ENCODE measurements at regions not wholly inside any gene's neighbourhood (a gene's known extent, or its start where the extent isn't known, plus 50 kb on each side); places are given as distances from the start of the nearest gene placed in this dataset.
"Not testable (repeated sequence)": the region's sequence is repeated elsewhere in the genome, so short reads cannot be mapped to it uniquely, and the experiment has no call there.

DNA sequence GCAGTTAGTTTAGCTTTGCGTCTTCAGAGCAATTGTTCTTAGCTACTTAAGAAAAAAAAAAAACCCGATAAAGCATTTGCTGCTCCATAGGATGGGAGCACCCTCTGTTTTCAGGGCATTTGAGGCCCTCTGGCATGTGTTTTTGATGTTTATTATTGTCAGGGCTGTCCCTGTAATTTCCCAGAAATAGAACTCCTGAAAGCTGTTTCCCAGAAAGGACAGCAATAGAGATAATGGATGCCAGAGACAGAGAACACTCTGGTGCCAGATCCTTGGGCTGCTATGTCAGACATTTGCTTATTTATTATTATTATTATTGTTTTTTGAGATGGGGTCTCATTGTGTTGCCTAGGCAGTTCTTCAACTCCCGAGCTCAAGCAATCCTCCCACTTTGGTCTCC, 201.3 kb downstream of the ALG10 start:
- no peak for DNase-seq (ENCODE audit: low spot score)

DNA sequence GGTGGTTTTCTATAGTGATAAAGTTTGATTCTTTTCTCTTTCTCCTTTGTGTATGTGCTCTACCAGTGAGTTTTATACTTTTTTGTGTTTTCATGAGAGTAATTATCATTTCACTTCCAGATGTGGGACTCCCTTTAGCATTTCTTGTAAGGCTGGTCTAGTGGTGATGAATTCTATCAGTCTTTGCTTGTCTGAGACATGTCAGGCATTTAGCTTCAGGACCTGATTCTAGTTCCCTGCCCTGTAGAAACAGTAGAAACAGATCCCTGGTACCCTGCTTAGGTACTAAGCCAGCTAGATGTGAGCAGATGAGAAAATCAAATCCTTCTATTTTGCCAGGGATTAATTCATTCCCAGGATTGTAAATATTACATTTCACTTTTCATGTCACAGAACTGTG, 203.7 kb downstream of the ALG10 start:
- not testable (repeated sequence) for DNase-seq (ENCODE audit: low spot score)

DNA sequence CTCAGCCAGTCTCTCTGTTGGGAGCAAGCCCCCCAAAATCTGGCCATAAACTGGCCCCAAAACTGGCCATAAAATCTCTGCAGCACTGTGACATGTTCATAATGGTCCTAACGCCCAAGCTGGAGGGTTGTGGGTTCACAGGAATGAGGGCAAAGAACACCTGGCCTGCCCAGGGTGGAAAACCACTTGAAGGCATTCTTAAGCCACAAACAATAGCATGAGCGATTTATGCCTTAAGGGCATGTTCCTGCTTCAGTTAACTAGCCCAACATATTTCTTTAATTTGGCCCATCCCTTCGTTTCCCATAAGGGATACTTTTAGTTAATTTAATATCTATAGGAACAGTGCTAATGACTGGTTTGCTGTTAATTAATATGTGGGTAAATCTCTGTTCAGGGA, 205.8 kb downstream of the ALG10 start:
- not testable (repeated sequence) for DNase-seq (ENCODE audit: low spot score)

DNA sequence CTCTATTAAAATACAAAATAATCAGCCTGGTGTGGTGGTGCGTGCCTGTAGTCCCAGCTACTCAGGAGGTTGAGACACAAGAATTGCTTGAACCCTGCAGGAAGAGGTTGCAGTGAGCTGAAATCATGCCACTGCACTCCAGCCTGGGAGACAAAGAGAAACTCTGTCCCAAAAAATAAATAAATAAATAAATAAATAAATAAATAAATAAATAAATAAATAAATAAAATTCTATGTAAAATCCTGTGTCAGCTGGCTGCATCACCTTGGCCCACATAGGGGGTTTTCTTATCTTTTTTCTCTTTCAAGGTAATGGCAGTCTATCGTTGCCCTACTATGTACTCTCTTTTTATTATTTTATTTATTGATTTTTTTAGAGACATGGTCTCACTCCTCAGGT, 206.7 kb downstream of the ALG10 start:
- not testable (repeated sequence) for DNase-seq (ENCODE audit: low spot score)

DNA sequence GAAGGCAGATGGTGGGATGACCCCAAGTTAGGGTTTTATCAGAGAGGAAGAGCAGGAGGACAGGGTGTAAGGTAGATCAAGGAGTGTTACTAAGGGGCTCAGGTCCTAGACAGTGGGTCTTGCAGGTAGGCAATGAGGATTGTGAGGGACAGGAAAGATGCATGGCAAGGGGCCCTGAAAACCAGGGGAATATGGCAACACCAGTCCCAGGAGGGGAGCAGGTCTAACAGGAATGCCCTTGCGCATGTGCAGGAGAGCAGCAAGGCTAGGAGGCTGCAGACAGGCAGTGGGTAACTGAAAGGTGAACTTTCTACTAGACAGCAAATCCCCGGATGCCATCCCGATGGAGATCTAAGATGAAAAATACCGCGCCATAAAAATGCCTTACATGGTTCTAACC, 211.3 kb downstream of the ALG10 start:
- no peak for DNase-seq (ENCODE audit: low spot score)

DNA sequence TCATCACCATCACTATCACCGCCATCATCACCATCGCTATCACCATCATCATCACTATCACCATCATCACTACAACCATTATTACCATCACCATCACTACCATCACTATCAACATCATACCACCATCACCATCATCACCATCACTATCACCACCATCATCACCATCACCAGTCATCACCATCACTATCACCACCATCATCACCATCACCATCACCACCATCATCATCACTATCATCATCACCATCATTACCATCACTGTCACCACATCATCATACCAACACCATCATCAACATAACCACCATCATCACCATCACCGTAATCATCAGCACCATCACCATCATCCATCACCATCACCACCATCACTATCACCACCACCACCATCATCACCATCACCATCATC, 213.8 kb downstream of the ALG10 start:
- no peak for DNase-seq (ENCODE audit: low spot score)

DNA sequence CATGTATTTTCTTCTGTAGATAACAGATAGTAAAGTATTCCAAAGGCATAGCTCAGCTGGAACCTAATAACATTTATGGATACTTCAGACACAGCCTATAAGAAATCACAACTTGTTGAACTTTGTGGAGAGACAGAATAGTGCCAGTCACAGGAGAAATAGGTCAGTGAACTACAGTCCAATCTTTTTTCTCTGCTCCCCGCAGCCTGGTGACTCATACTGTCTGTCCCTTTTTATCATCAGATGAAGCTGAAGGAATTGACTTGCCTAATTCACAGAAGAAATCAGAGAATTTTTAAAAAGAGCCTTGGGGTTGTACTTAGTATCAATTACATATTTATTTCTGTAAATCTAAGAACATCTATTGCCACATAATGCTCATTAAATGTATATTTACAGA, 222.3 kb downstream of the ALG10 start:
- no peak for DNase-seq (ENCODE audit: low spot score)

DNA sequence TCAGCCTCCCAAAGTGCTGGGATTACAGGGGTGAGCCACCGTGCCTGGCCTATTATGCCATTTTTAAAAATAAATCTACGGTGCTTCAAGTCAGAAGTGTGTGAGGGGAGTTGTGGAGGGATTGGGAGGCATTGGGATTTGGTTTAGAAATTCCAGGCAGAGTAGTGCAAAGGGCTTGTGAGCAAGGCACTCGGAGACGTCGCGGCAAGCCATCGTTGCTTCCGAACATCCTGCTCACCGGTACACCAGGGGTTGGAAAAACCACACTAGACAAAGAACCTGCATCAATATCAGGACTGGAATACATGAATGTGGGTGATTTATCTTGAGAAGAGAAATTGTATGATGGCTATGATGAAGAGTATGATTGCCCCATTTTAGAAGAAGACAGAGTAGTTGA, 227.0 kb downstream of the ALG10 start:
- no peak for DNase-seq (ENCODE audit: low spot score)

DNA sequence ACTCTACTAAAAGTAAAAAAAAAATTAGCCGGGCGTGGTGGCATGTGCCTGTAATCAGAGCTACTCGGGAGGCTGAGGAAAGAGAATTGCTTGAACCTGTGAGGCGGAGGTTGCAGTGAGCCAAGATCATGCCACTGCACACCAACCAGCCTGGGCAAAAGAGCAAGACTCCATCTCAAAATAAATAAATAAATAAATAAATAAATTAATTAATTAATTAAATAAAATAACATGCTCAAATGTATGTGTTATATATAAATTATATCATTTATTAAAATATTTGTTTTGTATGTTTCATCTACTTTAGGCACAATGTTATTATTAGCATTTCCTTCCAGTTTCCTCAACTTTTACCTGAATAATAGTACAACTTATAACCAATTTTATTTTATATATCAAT, 229.6 kb downstream of the ALG10 start:
- not testable (repeated sequence) for DNase-seq (ENCODE audit: low spot score)

DNA sequence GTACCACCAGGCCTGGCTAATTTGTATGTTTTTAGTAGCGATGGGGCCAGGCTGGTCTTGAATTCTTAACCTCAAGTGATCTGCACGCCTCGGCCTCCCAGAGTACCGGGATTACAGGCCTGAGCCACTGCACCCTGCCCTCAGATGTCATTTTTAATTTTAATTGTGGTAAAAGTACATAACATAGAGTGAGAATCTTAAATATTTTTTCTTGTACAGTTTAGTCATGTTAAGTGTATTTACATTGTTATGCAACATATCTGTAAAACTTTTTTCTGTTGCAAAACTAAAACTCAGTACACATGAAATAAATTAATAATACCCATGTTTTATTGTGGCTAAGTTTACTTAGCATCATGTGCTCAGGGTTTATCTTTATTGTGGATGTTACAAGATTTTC, 231.4 kb downstream of the ALG10 start:
- no peak for DNase-seq (ENCODE audit: low spot score)

DNA sequence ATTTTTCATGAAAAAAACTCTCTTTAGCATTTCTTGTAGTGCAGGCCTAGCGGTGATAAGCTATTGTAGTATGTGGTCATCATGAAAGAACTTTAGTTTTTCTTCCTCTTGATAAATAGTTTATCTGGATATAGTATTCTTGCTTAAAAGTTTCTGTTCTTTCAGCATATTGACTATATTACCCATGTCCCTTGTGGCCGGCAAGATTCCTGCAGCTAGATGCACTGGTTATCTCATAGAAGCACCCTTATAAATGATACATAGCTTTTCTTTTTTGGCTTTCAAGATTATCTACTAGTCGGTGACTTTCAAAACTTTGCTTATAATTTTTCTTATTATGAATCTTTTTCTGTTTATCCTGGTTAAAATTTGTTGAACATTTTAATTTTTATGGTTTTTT, 234.8 kb downstream of the ALG10 start:
- no peak for DNase-seq (ENCODE audit: low spot score)

DNA sequence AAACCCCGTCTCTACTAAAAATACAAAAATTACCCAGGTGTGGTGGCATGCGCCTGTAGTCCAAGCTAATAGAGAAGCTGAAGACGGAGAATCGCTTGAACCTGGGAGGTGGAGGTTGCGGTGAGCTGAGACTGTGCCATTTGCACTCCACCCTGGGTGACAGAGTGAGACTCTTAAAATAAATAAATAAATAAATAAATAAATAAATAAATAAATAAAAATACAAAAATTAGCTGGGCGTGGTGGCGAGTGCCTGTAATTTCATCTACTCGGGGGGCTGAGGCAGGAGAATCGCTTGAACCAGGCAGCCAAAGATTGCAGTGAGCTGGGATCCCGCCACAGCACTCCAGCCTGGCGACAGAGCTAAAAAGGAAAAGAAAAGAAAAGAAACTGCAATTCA, 239.8 kb downstream of the ALG10 start:
- not testable (repeated sequence) for DNase-seq (ENCODE audit: low spot score)

DNA sequence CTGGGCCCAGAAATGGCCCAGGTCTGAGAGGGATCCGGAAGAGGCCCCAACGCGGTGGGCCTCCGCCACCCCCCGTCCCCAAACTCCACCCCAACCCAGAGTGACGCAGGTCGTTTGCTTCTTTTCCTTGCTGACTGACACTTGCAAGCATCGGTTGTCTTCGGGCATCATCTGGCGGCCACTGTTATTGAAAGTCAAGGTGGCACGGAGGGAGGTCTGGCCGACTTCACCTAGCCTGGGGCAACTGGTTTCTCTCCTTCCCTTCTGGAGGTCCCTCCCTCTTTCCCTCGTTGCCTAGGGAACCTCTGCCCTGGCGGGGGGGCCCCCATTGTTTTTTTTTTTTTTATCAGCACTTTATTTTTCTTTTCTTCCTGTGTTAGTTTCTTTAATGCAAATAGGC, 241.8 kb downstream of the ALG10 start:
- no peak for DNase-seq (ENCODE audit: low spot score)

DNA sequence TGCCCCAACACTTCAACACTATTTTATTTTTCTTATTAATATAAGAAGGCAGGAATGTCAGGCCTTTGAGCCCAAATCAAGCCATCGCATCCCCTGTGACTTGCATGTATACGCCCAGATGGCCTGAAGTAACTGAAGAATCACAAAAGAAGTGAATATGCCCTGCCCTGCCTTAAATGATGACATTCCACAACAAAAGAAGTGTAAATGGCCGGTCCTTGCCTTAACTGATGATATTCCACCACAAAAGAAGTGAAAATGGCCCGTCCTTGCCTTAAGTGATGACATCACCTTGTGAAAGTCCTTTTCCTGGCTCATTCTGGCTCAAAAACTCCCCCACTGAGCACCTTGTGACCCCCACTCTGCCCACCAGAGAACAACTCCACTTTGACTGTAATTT, 251.4 kb downstream of the ALG10 start:
- not testable (repeated sequence) for DNase-seq (ENCODE audit: low spot score)

DNA sequence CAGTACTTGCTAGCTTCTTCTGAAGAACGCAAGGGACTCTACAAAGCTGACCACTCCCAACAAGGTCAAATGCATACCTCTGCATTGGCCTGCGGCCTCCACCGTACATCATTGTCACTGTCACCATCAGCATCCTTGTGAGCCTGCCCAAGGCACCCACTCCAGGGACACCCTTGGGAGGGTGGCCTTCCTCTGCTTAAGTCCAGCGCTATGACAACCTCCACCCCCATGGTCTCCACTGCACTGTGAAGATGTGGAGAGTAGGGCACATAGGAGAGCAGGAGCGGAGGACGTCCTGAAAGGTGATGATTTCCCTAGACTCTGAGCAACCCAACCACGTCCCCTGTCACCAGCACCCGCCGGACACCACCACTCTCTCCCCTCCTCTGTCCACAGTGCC, 252.8 kb downstream of the ALG10 start:
- peak; percentile 6 for DNase-seq (ENCODE audit: low spot score)

DNA sequence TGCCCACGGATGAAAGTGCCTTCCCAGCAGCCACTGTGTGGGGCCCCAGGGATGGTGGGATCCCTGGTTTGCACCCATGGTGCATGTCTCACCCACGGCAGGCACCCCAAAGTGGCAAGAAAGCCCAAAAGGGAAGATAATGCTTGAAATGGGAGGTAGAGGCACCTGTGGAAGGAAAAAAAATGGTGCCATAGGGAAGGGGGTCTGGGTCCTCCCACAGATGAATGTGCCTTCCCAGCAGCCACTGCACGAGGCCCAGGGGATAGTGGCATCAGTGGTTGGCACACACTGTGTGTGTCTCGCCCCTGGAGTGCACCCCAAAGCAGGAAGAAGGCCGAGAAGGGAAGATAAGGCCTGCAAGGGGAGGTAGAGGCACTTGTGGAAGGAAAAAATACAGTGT, 264.2 kb downstream of the ALG10 start:
- DNase-seq (ENCODE audit: low spot score): no peak

DNA sequence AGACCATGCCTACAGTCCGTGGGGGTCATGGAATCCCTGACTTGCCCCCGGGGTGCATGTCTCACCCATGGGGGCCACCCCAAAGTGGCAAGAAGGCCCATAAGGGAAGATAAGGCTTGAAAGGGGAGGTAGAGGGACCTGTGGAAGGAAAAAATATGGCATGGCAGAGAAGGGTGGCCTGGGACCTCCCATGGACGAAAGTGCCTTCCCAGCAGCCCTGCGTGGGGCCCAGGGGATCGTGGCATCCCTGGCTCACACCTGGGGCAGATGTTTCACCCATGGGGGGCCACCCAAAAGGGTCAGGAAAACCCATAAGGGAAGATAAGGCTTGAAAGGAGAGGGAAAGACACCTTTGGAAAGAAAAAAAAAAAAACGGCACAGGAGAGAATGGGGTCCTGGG, 264.6 kb downstream of the ALG10 start:
- no peak for DNase-seq (ENCODE audit: low spot score)

DNA sequence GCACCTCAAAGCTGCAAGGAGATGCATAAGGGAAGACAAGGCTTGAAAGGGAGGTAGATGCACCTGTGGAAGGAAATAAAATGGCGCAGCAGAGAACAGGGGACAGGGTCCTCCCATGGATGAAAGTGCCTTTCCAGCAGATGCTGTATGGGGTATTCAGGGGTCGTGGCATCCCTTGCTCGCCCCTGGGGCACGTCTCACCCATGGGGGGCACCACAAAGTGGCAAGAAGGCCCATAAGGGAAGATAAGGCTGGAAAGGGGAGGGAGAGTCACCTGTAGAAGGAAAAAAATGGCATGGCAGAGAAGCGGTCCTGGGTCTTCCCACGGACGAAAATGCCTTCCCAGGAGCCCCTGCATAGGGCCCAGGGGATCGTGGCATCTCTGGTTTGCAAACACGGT, 265.1 kb downstream of the ALG10 start:
- DNase-seq (ENCODE audit: low spot score): no peak

DNA sequence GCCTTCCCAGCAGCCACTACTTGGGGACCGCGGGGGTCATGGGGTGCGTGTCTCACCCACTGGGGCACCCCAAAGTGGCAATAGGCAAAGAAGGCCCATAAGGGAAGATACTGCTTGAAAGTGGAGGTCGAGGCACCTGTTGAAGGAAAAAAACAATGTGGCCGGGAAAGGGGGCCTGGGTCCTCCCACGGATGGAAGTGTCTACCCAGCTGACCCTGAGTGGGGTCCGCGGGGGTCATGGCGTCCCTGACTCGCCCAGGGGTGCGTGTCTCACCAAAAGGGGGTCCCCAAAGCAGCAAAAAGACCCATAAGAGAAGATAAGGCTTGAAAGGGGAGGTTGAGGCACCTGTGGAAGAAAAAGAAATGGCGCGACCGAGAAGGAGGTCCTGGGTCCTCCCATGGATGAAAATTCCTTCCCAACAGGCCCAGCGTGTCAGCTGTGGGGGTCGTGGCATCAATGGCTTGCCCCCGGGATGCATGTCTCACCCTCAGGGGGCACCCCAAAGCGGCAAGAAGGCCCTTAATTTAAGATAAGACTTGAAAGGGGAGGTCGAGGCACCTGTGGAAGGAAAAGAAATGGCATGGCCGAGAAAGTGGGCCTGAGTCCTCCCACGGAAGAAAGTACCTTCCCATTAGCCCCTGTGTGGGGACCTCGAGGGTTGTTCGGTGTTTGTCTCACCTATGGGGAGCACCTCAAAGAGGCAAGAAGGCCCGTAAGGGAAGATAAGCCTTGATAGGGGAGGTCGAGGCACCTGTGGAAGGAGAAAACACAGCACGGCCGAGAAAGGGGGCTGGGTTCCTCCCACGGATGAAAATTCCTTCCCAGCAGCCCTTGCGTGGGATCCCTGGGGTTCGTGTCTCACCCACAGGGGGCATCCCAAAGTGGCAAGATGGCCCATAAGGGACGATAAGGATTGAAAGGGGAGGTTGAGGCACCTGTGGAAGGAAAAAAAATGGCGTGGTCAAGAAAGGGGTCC, 266.0 kb downstream of the ALG10 start:
- no peak for DNase-seq (ENCODE audit: low spot score)

DNA sequence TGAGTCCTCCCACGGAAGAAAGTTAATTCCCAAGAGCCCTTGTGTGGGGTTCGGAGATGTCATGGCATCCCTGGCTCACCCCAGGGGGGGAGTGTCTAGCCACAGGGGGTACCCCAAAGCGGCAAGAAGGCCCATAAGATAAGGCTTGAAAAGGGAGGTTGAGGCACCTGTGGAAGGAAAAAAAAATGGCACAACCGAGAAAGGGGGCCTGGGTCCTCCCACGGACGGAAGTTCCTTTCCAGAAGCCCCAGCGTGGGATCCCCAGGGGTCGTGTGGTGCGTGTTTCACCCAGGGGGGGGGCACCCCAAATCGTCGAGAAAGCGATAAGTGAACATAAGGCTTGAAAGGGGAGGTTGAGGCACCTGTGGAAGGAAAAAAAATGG, 266.7 kb downstream of the ALG10 start:
- no peak for DNase-seq (ENCODE audit: low spot score)

DNA sequence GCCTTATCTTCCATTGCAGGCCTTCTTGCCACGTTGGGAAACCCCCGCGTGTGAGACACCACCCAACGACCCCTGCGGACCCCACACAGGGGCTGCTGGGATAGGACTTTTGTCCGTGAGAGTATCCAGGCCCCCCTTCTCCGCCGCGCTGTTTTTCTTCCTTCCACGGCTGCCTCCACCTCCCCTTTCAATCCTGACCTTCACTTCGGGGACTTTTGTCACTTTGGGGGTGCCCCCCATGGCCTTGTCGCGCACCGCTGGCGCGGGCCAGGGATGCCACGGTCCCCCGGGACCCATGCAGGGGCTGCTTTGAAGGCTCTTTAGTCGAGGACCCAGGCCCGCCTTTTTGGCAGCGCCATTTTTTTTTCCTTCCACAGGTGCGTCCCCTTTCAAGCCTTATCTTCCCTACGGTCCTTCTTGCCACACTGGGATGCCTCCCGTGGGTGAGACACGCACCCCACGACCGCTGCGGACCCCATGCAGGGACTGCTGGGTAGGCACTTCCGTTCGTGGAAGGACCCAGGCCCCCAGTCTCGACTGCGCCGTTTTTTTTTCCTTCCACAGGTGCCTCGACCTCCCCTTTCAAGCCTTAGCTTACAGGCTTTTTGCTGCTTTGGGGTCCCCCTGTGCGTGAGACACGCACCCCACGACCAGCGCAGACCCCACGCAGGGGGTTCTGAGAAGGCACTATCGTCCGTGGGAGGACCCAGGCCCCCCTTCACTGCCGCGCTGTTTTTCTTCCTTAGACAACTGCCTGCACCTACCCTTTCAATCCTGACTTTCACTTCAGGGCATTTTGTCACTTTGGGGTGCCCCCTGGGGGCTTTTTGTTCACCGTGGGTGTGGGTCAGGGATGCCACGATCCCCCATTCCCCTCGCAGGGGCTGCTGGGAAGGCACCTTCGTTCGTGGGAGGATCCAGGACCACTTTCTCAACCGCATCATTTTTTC, 267.4 kb downstream of the ALG10 start:
- DNase-seq (ENCODE audit: low spot score): no peak

DNA sequence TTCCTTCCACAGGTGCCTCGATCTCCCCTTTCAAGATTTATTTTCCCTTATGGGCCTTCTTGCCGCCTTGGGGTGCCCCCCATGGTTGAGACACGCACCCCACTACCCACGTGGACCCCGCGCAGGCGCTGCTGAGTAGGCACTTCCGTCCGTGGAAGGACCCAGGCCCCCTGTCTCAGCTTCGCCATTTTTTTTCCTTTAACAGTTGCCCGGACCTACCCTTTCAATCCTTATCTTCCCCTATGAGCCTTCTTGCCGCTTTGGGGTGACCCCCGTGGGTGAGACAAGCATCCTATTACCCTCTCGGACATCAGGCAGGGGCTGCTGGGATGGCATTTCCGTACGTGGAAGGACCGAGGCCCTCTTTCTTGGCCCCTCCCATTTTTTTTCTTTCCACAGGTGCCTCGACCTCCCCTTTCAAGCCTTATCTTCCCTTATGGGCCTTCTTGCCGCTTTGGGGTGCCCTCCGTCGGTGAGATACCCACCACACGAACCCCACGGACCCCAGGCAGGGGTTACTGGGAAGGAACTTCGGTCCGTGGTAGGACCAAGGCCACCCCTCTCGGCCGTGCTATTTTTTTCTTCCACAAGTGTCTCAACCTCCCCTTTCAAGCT, 268.2 kb downstream of the ALG10 start:
- no peak for DNase-seq (ENCODE audit: low spot score)

DNA sequence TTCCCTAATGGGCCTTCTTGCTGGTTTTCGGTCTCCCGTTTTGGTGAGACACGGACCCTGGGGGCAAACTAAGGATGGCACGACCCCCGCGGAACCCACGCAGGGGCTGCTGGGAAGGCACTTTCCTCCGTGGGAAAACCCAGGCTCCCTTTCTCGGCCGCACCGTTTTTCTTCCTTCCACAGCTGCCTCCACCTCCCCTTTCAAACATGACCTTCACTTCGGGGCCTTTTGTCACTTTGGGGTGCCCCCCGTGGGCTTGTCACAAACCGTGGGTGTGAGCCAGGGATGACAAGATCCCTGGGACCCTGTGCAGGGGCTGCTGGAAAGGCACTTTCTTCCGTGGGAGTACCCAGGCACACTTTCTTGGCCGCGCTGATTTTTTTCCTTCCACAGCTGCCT, 268.7 kb downstream of the ALG10 start:
- DNase-seq (ENCODE audit: low spot score): no peak
